ENCODE measurements at regions not wholly inside any gene's neighbourhood (a gene's known extent, or its start where the extent isn't known, plus 50 kb on each side); places are given as distances from the start of the nearest gene placed in this dataset.
"Not testable (repeated sequence)": the region's sequence is repeated elsewhere in the genome, so short reads cannot be mapped to it uniquely, and the experiment has no call there.

DNA sequence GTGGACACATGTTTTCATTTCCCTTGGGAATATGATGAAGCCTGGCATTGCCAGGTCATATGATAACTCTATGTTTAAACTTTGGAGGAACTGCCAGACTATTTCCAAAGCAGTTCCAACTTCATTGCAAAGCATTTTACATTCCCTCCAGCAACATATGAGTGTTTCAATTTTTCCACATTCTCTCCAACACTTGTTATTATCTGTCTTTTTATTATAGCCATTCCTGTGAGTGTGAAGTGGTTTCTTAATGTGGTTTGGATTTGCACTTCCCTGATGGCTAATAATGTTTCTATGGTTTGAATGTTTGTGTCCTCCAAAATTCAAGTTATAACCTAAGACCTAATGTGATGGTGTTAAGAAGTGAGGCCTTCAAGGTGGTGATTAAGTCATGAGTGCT lies 228.0 kb downstream of the CDRT15L2 start:
- H3K9me3 ChIP-seq (ENCODE audit: control insufficient read depth in 2 of 2, insufficient read depth in 1 of 2, low read depth in 1 of 2, low read length in 1 of 2); H3K4me3 ChIP-seq (ENCODE audit: low read depth in 1 of 2, low read length in 2 of 2); H3K27me3 ChIP-seq (ENCODE audit: control insufficient read depth in 1 of 2, insufficient read depth in 2 of 2, low read length in 2 of 2); H3K27ac ChIP-seq (ENCODE audit: low read depth in 2 of 2, low read length in 1 of 2); H3K36me3 ChIP-seq (ENCODE audit: control insufficient read depth in 2 of 2, insufficient read depth in 2 of 2, low read length in 1 of 2); H3K4me1 ChIP-seq (ENCODE audit: control insufficient read depth in 2 of 2, insufficient read depth in 2 of 2, low read length in 1 of 2): not testable (repeated sequence)

DNA sequence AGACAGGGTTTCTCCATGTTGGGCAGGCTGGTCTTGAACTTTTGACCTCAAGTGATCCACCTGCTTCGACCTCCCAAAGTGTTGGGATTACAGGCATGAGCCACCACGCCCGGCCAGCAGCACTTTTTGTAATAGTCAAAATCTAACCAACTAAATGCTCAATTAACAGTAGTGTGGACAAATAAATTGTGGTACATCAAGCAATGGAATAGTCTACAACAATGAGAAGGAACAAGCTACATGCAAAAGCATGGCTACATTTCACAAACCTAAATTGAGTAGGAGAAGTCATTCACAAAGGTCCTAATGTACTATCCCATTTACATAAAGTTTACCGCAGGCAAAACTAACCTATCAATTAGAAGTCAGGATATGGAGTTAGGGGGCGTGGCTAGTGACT lies 227.4 kb downstream of the USP22 start:
- H3K4me1 ChIP-seq (ENCODE audit: control insufficient read depth in 2 of 2, insufficient read depth in 2 of 2, low read length in 1 of 2); H3K4me3 ChIP-seq (ENCODE audit: low read depth in 1 of 2, low read length in 2 of 2); H3K27ac ChIP-seq (ENCODE audit: low read depth in 2 of 2, low read length in 1 of 2); H3K36me3 ChIP-seq (ENCODE audit: control insufficient read depth in 2 of 2, insufficient read depth in 2 of 2, low read length in 1 of 2); H3K27me3 ChIP-seq (ENCODE audit: control insufficient read depth in 1 of 2, insufficient read depth in 2 of 2, low read length in 2 of 2); H3K9me3 ChIP-seq (ENCODE audit: control insufficient read depth in 2 of 2, insufficient read depth in 1 of 2, low read depth in 1 of 2, low read length in 1 of 2): not testable (repeated sequence)
- 83 to 89% methylated on average over 5 of the region's 5 CpGs for whole genome bisulfite sequencing, 2 donors

DNA sequence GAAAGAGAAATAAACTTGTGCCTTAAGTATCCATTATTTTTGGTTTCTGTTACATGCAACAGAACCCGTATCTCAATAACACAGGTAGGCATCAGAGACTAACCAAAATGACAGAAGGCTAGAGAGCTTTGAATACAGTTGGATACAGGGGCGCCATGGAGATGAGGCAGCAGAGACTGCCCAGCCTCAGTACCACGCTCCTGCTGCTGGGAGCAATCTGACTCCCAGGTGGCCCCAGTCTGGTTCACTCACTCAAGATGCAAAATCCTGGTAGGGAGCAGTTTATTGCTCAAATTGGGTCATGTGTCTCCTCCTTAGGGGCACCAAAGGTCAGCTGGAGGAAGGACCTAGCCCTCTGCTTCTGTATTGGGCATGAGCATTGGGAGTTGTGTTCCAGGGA lies 218.9 kb downstream of the USP22 start:
- Histone ChIP-seq H3K27ac (ENCODE audit: low read depth in 2 of 2, low read length in 1 of 2) (no peak overlapping the region), H3K27me3 (ENCODE audit: control insufficient read depth in 1 of 2, insufficient read depth in 2 of 2, low read length in 2 of 2) (no peaks in the 10 kb centered on the region), H3K4me3 (ENCODE audit: low read depth in 1 of 2, low read length in 2 of 2) (no peak overlapping the region), H3K9me3 (ENCODE audit: control insufficient read depth in 2 of 2, insufficient read depth in 1 of 2, low read depth in 1 of 2, low read length in 1 of 2) (no peaks in the 10 kb centered on the region), H3K4me1 (ENCODE audit: control insufficient read depth in 2 of 2, insufficient read depth in 2 of 2, low read length in 1 of 2) (no peaks in the 10 kb centered on the region), H3K36me3 (ENCODE audit: control insufficient read depth in 2 of 2, insufficient read depth in 2 of 2, low read length in 1 of 2) (no peaks in the 10 kb centered on the region)
- WGBS, 2 donors: 82 to 85% methylated on average over 3 of the region's 3 CpGs

DNA sequence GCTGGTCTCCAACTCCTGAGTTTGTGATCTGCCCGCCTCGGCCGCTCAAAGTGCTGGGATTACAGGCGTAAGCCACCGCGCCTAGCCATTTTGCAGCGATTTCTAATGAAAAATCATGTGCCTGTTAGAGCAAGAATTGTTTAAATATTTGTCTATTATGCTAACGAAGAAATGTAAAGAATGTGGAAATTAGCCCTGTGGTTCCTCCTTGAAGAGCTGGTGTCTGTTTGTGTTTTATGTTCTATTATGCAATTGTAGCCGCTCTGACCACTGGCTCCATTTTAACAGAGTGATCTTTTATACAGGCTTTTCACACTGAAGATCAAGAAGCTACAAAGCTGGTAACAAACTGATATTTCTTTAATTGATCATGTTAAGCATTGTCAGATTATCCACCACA lies 217.3 kb downstream of the USP22 start:
- Histone ChIP-seq H3K27me3 (ENCODE audit: control insufficient read depth in 1 of 2, insufficient read depth in 2 of 2, low read length in 2 of 2) (no peaks in the 10 kb centered on the region), H3K27ac (ENCODE audit: low read depth in 2 of 2, low read length in 1 of 2) (no peak overlapping the region), H3K36me3 (ENCODE audit: control insufficient read depth in 2 of 2, insufficient read depth in 2 of 2, low read length in 1 of 2) (no peaks in the 10 kb centered on the region), H3K4me3 (ENCODE audit: low read depth in 1 of 2, low read length in 2 of 2) (no peak overlapping the region), H3K4me1 (ENCODE audit: control insufficient read depth in 2 of 2, insufficient read depth in 2 of 2, low read length in 1 of 2) (no peaks in the 10 kb centered on the region), H3K9me3 (ENCODE audit: control insufficient read depth in 2 of 2, insufficient read depth in 1 of 2, low read depth in 1 of 2, low read length in 1 of 2) (no peaks in the 10 kb centered on the region)
- 83 to 87% methylated on average over 9 of the region's 9 CpGs for WGBS, 2 donors

DNA sequence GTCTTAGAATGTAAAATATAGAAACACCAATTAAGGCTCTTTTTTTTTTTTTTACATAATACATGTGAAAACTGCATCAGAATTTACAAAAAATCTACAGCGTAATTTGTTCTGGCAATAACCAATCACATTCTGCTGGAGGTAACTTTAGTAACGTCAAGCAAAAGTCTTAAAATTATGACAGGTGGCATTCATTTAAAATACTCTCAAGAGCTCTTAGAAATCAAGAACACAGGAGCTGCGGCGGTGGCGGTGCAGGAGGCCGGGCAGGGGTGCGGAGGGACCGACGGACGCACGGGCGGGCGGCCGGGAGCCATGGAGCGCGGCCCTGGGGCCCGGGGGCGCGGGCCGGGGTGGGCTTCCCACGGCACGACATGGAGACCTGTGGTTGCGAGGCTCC lies 202.4 kb downstream of the USP22 start:
- WGBS, 2 donors: 21 to 33% methylated on average over 11 to 16 of the region's 23 CpGs
- not testable (repeated sequence) for H3K4me1 ChIP-seq (ENCODE audit: control insufficient read depth in 2 of 2, insufficient read depth in 2 of 2, low read length in 1 of 2); H3K27me3 ChIP-seq (ENCODE audit: control insufficient read depth in 1 of 2, insufficient read depth in 2 of 2, low read length in 2 of 2); H3K36me3 ChIP-seq (ENCODE audit: control insufficient read depth in 2 of 2, insufficient read depth in 2 of 2, low read length in 1 of 2); H3K27ac ChIP-seq (ENCODE audit: low read depth in 2 of 2, low read length in 1 of 2); H3K4me3 ChIP-seq (ENCODE audit: low read depth in 1 of 2, low read length in 2 of 2); H3K9me3 ChIP-seq (ENCODE audit: control insufficient read depth in 2 of 2, insufficient read depth in 1 of 2, low read depth in 1 of 2, low read length in 1 of 2)

DNA sequence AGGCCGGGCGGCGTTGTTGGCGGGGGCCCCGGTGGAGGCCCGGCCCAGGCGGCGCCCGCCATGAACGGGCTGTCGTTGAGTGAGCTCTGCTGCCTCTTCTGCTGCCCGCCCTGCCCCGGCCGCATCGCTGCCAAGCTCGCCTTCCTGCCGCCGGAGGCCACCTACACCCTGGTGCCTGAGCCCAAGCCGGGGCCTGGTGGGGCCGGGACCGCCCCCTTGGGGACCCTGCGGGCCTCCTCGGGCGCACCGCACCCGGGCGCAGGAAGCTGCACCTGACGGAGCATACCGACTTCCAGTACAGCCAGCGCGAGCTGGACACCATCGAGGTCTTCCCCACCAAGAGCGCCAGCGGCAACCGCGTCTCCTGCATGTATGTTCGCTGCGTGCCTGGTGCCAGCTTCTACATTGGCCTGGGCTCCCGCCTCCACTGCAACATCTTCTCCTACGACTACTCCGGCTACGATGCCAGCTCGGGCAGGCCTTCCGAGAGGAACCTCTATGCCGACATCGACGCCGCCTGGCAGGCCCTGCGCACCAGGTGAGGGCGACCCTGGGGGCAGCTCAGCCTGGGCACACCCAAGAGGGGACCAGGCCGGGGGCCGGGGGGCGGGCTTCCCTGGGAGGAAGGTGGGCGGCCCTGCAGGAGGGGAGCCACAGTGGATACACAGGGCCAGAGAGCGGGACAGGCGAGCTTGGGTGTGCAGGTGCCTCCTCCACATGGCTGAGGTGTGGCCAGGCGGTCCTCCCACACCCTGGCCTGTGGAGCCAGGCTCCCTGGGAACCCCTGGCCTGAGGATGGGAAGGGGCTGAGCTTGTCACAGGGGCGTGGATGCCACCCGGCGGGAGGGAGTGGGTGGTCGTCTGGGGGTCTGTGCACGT lies 201.6 kb downstream of the USP22 start:
- not testable (repeated sequence) for H3K4me3 ChIP-seq (ENCODE audit: low read depth in 1 of 2, low read length in 2 of 2); H3K27ac ChIP-seq (ENCODE audit: low read depth in 2 of 2, low read length in 1 of 2); H3K27me3 ChIP-seq (ENCODE audit: control insufficient read depth in 1 of 2, insufficient read depth in 2 of 2, low read length in 2 of 2); H3K36me3 ChIP-seq (ENCODE audit: control insufficient read depth in 2 of 2, insufficient read depth in 2 of 2, low read length in 1 of 2); H3K4me1 ChIP-seq (ENCODE audit: control insufficient read depth in 2 of 2, insufficient read depth in 2 of 2, low read length in 1 of 2); H3K9me3 ChIP-seq (ENCODE audit: control insufficient read depth in 2 of 2, insufficient read depth in 1 of 2, low read depth in 1 of 2, low read length in 1 of 2)
- 31 to 35% methylated on average over 42 to 62 of the region's 62 CpGs for WGBS, 2 donors

DNA sequence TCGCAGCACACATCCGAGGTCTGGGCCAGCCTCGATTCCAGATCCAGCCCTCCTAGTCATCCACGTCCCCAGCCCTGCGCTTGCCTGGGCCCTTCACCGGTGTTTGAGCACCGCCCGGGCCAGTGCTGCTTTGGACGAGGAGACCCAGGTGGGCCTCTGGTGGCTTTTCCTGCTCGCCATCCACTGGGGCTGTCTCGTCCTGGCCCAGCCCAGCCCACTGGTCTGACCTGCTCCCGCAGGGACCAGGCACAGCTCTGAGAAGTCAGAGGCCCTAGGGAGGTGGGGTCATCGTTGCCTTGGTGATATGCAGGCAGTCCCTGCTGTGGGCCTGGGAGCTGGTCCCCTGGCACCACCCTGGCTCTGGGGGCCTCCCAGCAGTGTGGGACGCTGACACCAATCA lies 200.8 kb downstream of the USP22 start:
- H3K27ac ChIP-seq (ENCODE audit: low read depth in 2 of 2, low read length in 1 of 2); H3K9me3 ChIP-seq (ENCODE audit: control insufficient read depth in 2 of 2, insufficient read depth in 1 of 2, low read depth in 1 of 2, low read length in 1 of 2); H3K36me3 ChIP-seq (ENCODE audit: control insufficient read depth in 2 of 2, insufficient read depth in 2 of 2, low read length in 1 of 2); H3K4me1 ChIP-seq (ENCODE audit: control insufficient read depth in 2 of 2, insufficient read depth in 2 of 2, low read length in 1 of 2); H3K27me3 ChIP-seq (ENCODE audit: control insufficient read depth in 1 of 2, insufficient read depth in 2 of 2, low read length in 2 of 2); H3K4me3 ChIP-seq (ENCODE audit: low read depth in 1 of 2, low read length in 2 of 2): not testable (repeated sequence)
- WGBS, 2 donors: 88 to 91% methylated on average over 9 to 14 of the region's 14 CpGs

DNA sequence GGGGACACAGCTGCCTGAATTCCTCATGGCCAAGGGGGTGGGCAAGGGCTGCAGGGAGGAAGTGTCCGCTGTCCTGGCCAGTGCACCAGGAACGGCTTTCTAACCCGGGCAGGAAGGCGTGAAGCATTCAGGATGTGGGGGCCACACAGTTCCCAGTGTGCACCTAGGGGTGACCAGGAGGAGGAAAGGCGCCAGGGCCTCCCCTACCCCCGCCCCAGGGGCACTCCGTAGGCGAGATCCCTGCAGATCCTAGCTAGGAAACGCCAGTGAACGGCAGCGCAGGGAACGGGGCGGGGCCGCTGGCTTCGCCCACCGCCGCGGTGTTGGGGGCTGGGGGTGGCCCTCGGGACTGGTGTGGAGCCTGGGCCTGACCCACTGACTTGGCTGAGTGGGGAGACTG lies 199.6 kb downstream of the USP22 start:
- not testable (repeated sequence) for H3K36me3 ChIP-seq (ENCODE audit: control insufficient read depth in 2 of 2, insufficient read depth in 2 of 2, low read length in 1 of 2); H3K4me1 ChIP-seq (ENCODE audit: control insufficient read depth in 2 of 2, insufficient read depth in 2 of 2, low read length in 1 of 2); H3K4me3 ChIP-seq (ENCODE audit: low read depth in 1 of 2, low read length in 2 of 2); H3K27me3 ChIP-seq (ENCODE audit: control insufficient read depth in 1 of 2, insufficient read depth in 2 of 2, low read length in 2 of 2); H3K27ac ChIP-seq (ENCODE audit: low read depth in 2 of 2, low read length in 1 of 2); H3K9me3 ChIP-seq (ENCODE audit: control insufficient read depth in 2 of 2, insufficient read depth in 1 of 2, low read depth in 1 of 2, low read length in 1 of 2)
- 46 to 48% methylated on average over 16 to 19 of the region's 19 CpGs for WGBS, 2 donors

DNA sequence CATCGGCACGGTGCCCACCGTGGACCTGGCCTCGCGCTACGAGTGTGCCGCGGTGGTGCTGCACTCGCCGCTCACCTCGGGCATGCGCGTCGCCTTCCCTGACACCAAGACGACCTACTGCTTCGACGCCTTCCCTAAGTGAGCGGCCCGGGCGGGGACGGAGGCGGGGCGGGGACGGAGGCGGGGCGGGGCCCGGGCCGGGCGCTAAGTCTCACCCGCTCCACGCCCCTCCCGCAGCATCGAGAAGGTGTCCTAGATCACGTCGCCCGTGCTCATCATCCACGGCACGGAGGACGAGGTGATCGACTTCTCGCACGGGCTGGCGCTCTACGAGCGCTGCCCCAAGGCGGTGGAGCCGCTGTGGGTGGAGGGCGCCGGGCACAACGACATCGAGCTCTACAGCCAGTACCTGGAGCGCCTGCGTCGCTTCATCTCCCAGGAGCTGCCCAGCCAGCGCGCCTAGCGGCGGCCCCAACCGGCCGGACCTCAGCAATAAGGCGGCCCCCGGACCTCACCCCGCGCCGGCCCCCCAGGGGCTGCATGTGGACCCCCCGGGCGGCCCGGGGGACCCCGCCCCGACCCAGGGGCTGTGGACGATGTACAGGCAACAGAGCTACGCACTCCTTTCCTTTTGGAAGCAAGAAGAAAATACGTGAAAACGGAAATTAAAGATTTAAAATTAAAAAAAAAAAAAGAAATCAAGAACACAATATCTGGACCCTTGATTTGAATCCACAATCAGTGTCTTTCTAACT lies 198.8 kb downstream of the USP22 start:
- H3K27me3 ChIP-seq (ENCODE audit: control insufficient read depth in 1 of 2, insufficient read depth in 2 of 2, low read length in 2 of 2); H3K27ac ChIP-seq (ENCODE audit: low read depth in 2 of 2, low read length in 1 of 2); H3K36me3 ChIP-seq (ENCODE audit: control insufficient read depth in 2 of 2, insufficient read depth in 2 of 2, low read length in 1 of 2); H3K9me3 ChIP-seq (ENCODE audit: control insufficient read depth in 2 of 2, insufficient read depth in 1 of 2, low read depth in 1 of 2, low read length in 1 of 2); H3K4me1 ChIP-seq (ENCODE audit: control insufficient read depth in 2 of 2, insufficient read depth in 2 of 2, low read length in 1 of 2): not testable (repeated sequence)
- peak overlapping the region in 1 of 2 donors; percentile 9 for H3K4me3 ChIP-seq (ENCODE audit: low read depth in 1 of 2, low read length in 2 of 2)
- WGBS, 2 donors: 3 to 5% methylated on average over 31 to 64 of the region's 74 CpGs

DNA sequence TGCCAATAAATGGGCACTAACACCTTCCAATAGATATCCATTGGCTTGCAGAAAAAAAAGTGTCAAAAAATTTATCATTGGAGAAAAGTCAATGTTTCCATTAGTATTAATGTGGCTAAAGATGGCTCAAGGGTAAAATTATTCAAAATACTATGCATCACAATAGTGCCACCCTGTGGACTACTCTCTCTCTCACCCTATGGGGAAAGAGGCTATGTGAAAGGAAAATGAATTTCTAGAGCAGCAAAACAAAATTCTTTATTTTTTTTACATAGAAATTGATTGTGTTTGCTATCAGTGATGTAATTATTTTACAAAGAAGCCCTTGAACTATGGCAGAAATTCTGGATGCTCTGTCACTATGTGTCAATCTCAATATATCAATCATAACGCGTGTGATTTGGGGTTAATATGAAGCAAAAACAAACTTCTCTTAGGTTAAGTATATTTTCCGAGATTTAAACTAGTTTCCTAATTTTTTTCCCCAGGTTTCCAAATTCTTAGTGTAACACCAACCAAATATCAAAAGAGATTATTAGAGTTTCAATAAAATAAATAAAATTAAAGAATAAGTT lies 193.9 kb downstream of the USP22 start:
- not testable (repeated sequence) for H3K9me3 ChIP-seq (ENCODE audit: control insufficient read depth in 2 of 2, insufficient read depth in 1 of 2, low read depth in 1 of 2, low read length in 1 of 2); H3K4me3 ChIP-seq (ENCODE audit: low read depth in 1 of 2, low read length in 2 of 2); H3K27me3 ChIP-seq (ENCODE audit: control insufficient read depth in 1 of 2, insufficient read depth in 2 of 2, low read length in 2 of 2); H3K27ac ChIP-seq (ENCODE audit: low read depth in 2 of 2, low read length in 1 of 2); H3K36me3 ChIP-seq (ENCODE audit: control insufficient read depth in 2 of 2, insufficient read depth in 2 of 2, low read length in 1 of 2); H3K4me1 ChIP-seq (ENCODE audit: control insufficient read depth in 2 of 2, insufficient read depth in 2 of 2, low read length in 1 of 2)
- 66 to 68% methylated on average over 3 of the region's 3 CpGs for WGBS, 2 donors
